ENCODE measurements at regions not wholly inside any gene's neighbourhood (a gene's known extent, or its start where the extent isn't known, plus 50 kb on each side); places are given as distances from the start of the nearest gene placed in this dataset.

- H3K27me3 Mint-ChIP-seq (ENCODE audit: low read depth in 2 of 2), result no peaks in the 10 kb centered on the region
- TF ChIP-seq CTCF (IDR thresholded peaks at IDR 0.05), result no peak
- no peak overlapping the region for H3K27ac Mint-ChIP-seq
- intact Hi-C loops (cut with micrococcal nuclease), result no loop called here
- no peaks in the 10 kb centered on the region for H3K36me3 ChIP-seq (ENCODE audit: control insufficient read depth, insufficient read depth, low read length)
- ATAC-seq (no peak), DNase-seq (no peak)
- H3K27ac ChIP-seq (ENCODE audit: low read length), result no peak overlapping the region
- WGBS (ENCODE audit: insufficient coverage), result no CpG with 5 or more reads among the region's 1 CpG
- no peaks in the 10 kb centered on the region for H3K4me1 Mint-ChIP-seq
- H3K9me3 Mint-ChIP-seq, result peaks cover 0 to 2% of the 10 kb centered on the region in 2 donors
- H3K27me3 ChIP-seq (ENCODE audit: control insufficient read depth, insufficient read depth, low read length), result no peaks in the 10 kb centered on the region
- H3K4me3 ChIP-seq (ENCODE audit: low read length), result no peak overlapping the region
- no peak overlapping the region for H3K4me3 Mint-ChIP-seq
- no peaks in the 10 kb centered on the region for H3K4me1 ChIP-seq (ENCODE audit: control insufficient read depth, insufficient read depth, low read length)
- H3K36me3 Mint-ChIP-seq, result no peaks in the 10 kb centered on the region
- no peaks in the 10 kb centered on the region for H3K9me3 ChIP-seq (ENCODE audit: control insufficient read depth, insufficient read depth, low read length)
These were observed 170.1 kb upstream of the NECTIN3 start for GRCh38 chr3:110901536-110901935.

GRCh38 chr3:110902453-110903085 lies 169.0 kb upstream of the NECTIN3 start:
- H3K4me3 Mint-ChIP-seq, result no peak overlapping the region
- 85% methylated on average over 9 of the region's 9 CpGs for WGBS (ENCODE audit: insufficient coverage)
- no peak for ATAC-seq

GRCh38 chr3:110903771-110904519 lies 167.7 kb upstream of the NECTIN3 start:
- H3K9me3 Mint-ChIP-seq, result no peaks in the 10 kb centered on the region
- H3K4me1 Mint-ChIP-seq, result no peaks in the 10 kb centered on the region
- H3K9me3 ChIP-seq (ENCODE audit: control insufficient read depth, insufficient read depth, low read length), result no peaks in the 10 kb centered on the region
- H3K36me3 Mint-ChIP-seq, result no peaks in the 10 kb centered on the region
- no peak overlapping the region for H3K27ac Mint-ChIP-seq
- 95% methylated on average over 3 of the region's 4 CpGs for WGBS (ENCODE audit: insufficient coverage)
- H3K36me3 ChIP-seq (ENCODE audit: control insufficient read depth, insufficient read depth, low read length), result no peaks in the 10 kb centered on the region
- no peaks in the 10 kb centered on the region for H3K4me1 ChIP-seq (ENCODE audit: control insufficient read depth, insufficient read depth, low read length)
- intact Hi-C loops (cut with micrococcal nuclease), result no loop called here
- H3K27me3 Mint-ChIP-seq (ENCODE audit: low read depth in 2 of 2), result no peaks in the 10 kb centered on the region
- no peak overlapping the region for H3K4me3 ChIP-seq (ENCODE audit: low read length)
- H3K27ac ChIP-seq (ENCODE audit: low read length), result no peak overlapping the region
- ATAC-seq (no peak), DNase-seq (no peak)
- TF ChIP-seq CTCF (IDR thresholded peaks at IDR 0.05), result no peak
- H3K27me3 ChIP-seq (ENCODE audit: control insufficient read depth, insufficient read depth, low read length), result no peaks in the 10 kb centered on the region
- no peak overlapping the region for H3K4me3 Mint-ChIP-seq

More at GRCh38 chr3:110902453-110903085, 169.0 kb upstream of the NECTIN3 start:
- no peak overlapping the region for H3K27ac Mint-ChIP-seq
- no peaks in the 10 kb centered on the region for H3K4me1 ChIP-seq (ENCODE audit: control insufficient read depth, insufficient read depth, low read length)
- no peaks in the 10 kb centered on the region for H3K27me3 ChIP-seq (ENCODE audit: control insufficient read depth, insufficient read depth, low read length)
- H3K27ac ChIP-seq (ENCODE audit: low read length), result no peak overlapping the region
- H3K36me3 Mint-ChIP-seq, result no peaks in the 10 kb centered on the region
- no peaks in the 10 kb centered on the region for H3K27me3 Mint-ChIP-seq (ENCODE audit: low read depth in 2 of 2)
- H3K9me3 Mint-ChIP-seq, result peaks cover 0 to 2% of the 10 kb centered on the region in 2 donors
- H3K9me3 ChIP-seq (ENCODE audit: control insufficient read depth, insufficient read depth, low read length), result no peaks in the 10 kb centered on the region
- H3K4me1 Mint-ChIP-seq, result no peaks in the 10 kb centered on the region
- TF ChIP-seq CTCF (IDR thresholded peaks at IDR 0.05), result no peak
- H3K4me3 ChIP-seq (ENCODE audit: low read length), result no peak overlapping the region
- no peak for DNase-seq
- no peaks in the 10 kb centered on the region for H3K36me3 ChIP-seq (ENCODE audit: control insufficient read depth, insufficient read depth, low read length)
- intact Hi-C loops (cut with micrococcal nuclease), result no loop called here
